B cell (primary cell): ENCODE measurements at regions not wholly inside any gene's neighbourhood (a gene's known extent, or its start where the extent isn't known, plus 50 kb on each side); places are given as distances from the start of the nearest gene placed in this dataset.

Experiments
- ATAC-seq: fragments of 200-7000 bp; cut with Tn5 transposase; one replicate; pipeline ENCODE4 v1.10.0; 2021; ENCODE audit warnings: low read depth, mild to moderate bottlenecking, moderate number of reproducible peaks, moderate library complexity
- CTCF ChIA-PET: fragments of 350-600 bp; sonication (Branson Sonifier 250); formaldehyde crosslinking; loops from one replicate; lab custom pipeline; 2021; ENCODE audit warnings: antibody characterized with exemption, inconsistent platforms; lab: Charles Lee
- POLR2A ChIA-PET: fragments of 350-600 bp; sonication (Branson Sonifier 250); formaldehyde crosslinking; loops from one replicate; lab custom pipeline; 2021; ENCODE audit warnings: antibody characterized with exemption; lab: Charles Lee
- DNase-seq: peaks from one replicate; pipeline ENCODE4 v3.0.0; 2013
- H2AFZ ChIP-seq: 2 replicates; pipeline ENCODE4 v1.6.1; 2012; ENCODE audit warnings: mild to moderate bottlenecking, low read depth, low read length; ENCODE audit not compliant: insufficient read depth, poor library complexity, severe bottlenecking
- H3K27ac ChIP-seq, 2 donors: 1 replicate in 1 of 2; 2 replicates in 1 of 2; pipeline ENCODE4 v1.5.1; 2012 to 2013; ENCODE audit warnings: low read length in 2 of 2, mild to moderate bottlenecking in 2 of 2, moderate library complexity in 1 of 2
- H3K27me3 ChIP-seq, 4 experiments: fragments of 200-600 bp in 1 of 4; sonication (generic) in 1 of 4; replicated peaks in 1 of 4; 1 replicate in 2 of 4; 2 replicates in 2 of 4; pipeline versions ENCODE4 v1.6.1 to v1.7.0; 2013 to 2016; ENCODE audit warnings: low read length in 3 of 4, mild to moderate bottlenecking in 2 of 4, mixed read lengths in 1 of 4, moderate library complexity in 1 of 4; ENCODE audit not compliant: insufficient read depth in 4 of 4, control insufficient read depth in 3 of 4; ENCODE audit errors: control extremely low read depth in 1 of 4
- H3K36me3 ChIP-seq, 2 experiments: replicated peaks in 1 of 2; 1 replicate in 1 of 2; 2 replicates in 1 of 2; pipeline versions ENCODE4 v1.6.1 to v1.7.1; 2013; ENCODE audit warnings: low read length in 1 of 2; ENCODE audit not compliant: insufficient read depth in 2 of 2, control insufficient read depth in 1 of 2; ENCODE audit errors: control extremely low read depth in 1 of 2, extremely low read depth in 1 of 2
- H3K4me1 ChIP-seq, 2 donors: fragments of 200-600 bp in 1 of 2; sonication (generic) in 1 of 2; 1 replicate in 1 of 2; 2 replicates in 1 of 2; pipeline versions ENCODE4 v1.5.1 to v1.6.1; 2013 to 2017; ENCODE audit warnings: low read length in 2 of 2; ENCODE audit not compliant: control insufficient read depth in 2 of 2, insufficient read depth in 2 of 2
- H3K4me2 ChIP-seq: replicated peaks from 2 replicates; pipeline ENCODE3; 2012; ENCODE audit warnings: mild to moderate bottlenecking, low read depth, low read length; ENCODE audit not compliant: poor library complexity, severe bottlenecking
- H3K4me3 ChIP-seq, 5 experiments: fragments of 200-600 bp in 1 of 5; sonication (generic) in 1 of 5; 1 replicate in 3 of 5; 2 replicates in 2 of 5; pipeline versions ENCODE4 v1.5.1 to v1.7.0; 2011 to 2016; ENCODE audit warnings: low read length in 4 of 5, mild to moderate bottlenecking in 4 of 5, low read depth in 2 of 5, control low read depth in 1 of 5, moderate library complexity in 1 of 5; ENCODE audit not compliant: insufficient read depth in 1 of 5; ENCODE audit errors: control extremely low read depth in 1 of 5, extremely low read depth in 1 of 5
- H3K79me2 ChIP-seq: fragments of 200-600 bp; sonication (generic); one replicate; pipeline ENCODE4 v1.6.0; 2016; ENCODE audit warnings: low read length; ENCODE audit not compliant: control insufficient read depth, insufficient read depth
- H3K9ac ChIP-seq: fragments of 200-600 bp; sonication (generic); 2 replicates; pipeline ENCODE4 v1.6.1; 2017; ENCODE audit warnings: mild to moderate bottlenecking, low read length, moderate library complexity
- H3K9me3 ChIP-seq, 3 donors: one replicate each; pipeline versions ENCODE4 v1.6.1 to v1.7.1; 2013; ENCODE audit warnings: low read length in 2 of 3; ENCODE audit not compliant: control insufficient read depth in 2 of 3, insufficient read depth in 1 of 3; ENCODE audit errors: control extremely low read depth in 1 of 3
- H4K20me1 ChIP-seq: 2 replicates; pipeline ENCODE4 v1.6.0; 2012; ENCODE audit warnings: mild to moderate bottlenecking, low read length; ENCODE audit not compliant: insufficient read depth, control insufficient read depth, poor library complexity, severe bottlenecking
- H3K27ac Mint-ChIP-seq: one replicate; pipeline ENCODE4 v1.8.0; 2021; ENCODE audit warnings: mixed read lengths
- H3K27me3 Mint-ChIP-seq: one replicate; pipeline ENCODE4 v1.8.0; 2021; ENCODE audit warnings: mixed read lengths
- H3K4me1 Mint-ChIP-seq: one replicate; pipeline ENCODE4 v1.8.0; 2021; ENCODE audit warnings: mixed read lengths
- H3K4me3 Mint-ChIP-seq: one replicate; pipeline ENCODE4 v1.8.0; 2021; ENCODE audit warnings: mixed read lengths
- H3K9me3 Mint-ChIP-seq: one replicate; pipeline ENCODE4 v1.8.0; 2022; ENCODE audit warnings: mixed read lengths; ENCODE audit not compliant: insufficient read depth
- CTCF ChIP-seq: fragments of 200-600 bp; IDR thresholded peaks from one replicate; pipeline ENCODE4 v1.8.0; 2022; ENCODE audit warnings: antibody characterized with exemption, mild to moderate bottlenecking
- EZH2 ChIP-seq: IDR thresholded peaks from 2 replicates; pipeline ENCODE4 v1.6.1; 2012; ENCODE audit warnings: borderline replicate concordance, low read depth, mild to moderate bottlenecking, moderate library complexity, low read length; ENCODE audit not compliant: insufficient read depth, poor library complexity, severe bottlenecking
- WGBS: methylation state at CpG from one replicate; pipeline ENCODE4 v1.1.5; 2013; ENCODE audit warnings: missing lambda C conversion rate; ENCODE audit not compliant: insufficient coverage; 5-methylcytosine and 5-hydroxymethylcytosine counted together
- intact Hi-C: fragments of 100-400 bp; cut with micrococcal nuclease; formaldehyde crosslinking; loops from one replicate; pipeline ENCODE4 v1.10.0; 2022

DNA sequence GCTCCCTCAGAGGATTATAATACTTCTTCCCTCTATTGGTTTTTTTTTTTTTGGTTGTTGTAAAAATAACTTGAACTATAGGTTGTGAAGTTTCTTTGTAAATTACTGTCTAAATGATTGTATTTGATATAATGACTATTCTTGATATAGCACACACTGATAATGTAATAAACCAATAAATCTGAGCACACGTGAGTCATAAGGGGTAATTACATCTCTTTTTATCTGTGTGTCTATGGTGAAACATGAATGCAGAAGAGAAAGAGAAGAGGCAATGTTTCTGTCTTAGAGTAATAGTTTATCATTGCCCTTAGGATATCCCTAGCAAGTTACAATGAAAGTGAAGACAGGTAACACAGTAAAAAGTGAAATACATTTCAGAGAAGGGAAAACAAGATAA, 64.1 kb upstream of the RAPGEF4 start:
- H3K27me3 ChIP-seq = no peaks in the 10 kb centered on the region
- no peaks in the 10 kb centered on the region for H4K20me1 ChIP-seq
- Mint-ChIP-seq H3K4me1 (no peaks in the 10 kb centered on the region), H3K9me3 (peaks cover 2% of the 10 kb centered on the region), H3K27ac (no peak overlapping the region), H3K4me3 (no peak overlapping the region), H3K27me3 (peaks cover 10% of the 10 kb centered on the region)
- H3K36me3 ChIP-seq = no peaks in the 10 kb centered on the region
- H2AFZ ChIP-seq = no peak overlapping the region
- no peak for ATAC-seq
- no peak overlapping the region for H3K9ac ChIP-seq
- no peak overlapping the region for H3K4me2 ChIP-seq
- H3K4me1 ChIP-seq = no peaks in the 10 kb centered on the region
- ChIA-PET POLR2A (no interaction called here), CTCF (no interaction called here)
- peaks cover 0 to under 1% (median 0%) of the 10 kb centered on the region in 3 donors for H3K9me3 ChIP-seq
- intact Hi-C loops = no loop called here
- H3K27ac ChIP-seq = no peak overlapping the region
- TF ChIP-seq EZH2 (no peak), CTCF (no peak)
- no peak overlapping the region for H3K4me3 ChIP-seq
- H3K79me2 ChIP-seq = no peaks in the 10 kb centered on the region
- DNase-seq = no peak
- WGBS = no CpG with 5 or more reads among the region's 1 CpG

- no peaks in the 10 kb centered on the region for H3K9me3 Mint-ChIP-seq
- TF ChIP-seq CTCF (no peak), EZH2 (no peak)
- H3K4me1 ChIP-seq = no peaks in the 10 kb centered on the region
- no peak overlapping the region for H2AFZ ChIP-seq
- ChIA-PET POLR2A (no interaction called here), CTCF (no interaction called here)
- WGBS = 80% methylated on average over 1 of the region's 1 CpG
- no peak overlapping the region for H3K4me3 ChIP-seq
- no peak overlapping the region for H3K27ac ChIP-seq
- H4K20me1 ChIP-seq = no peaks in the 10 kb centered on the region
- no peaks in the 10 kb centered on the region for H3K36me3 ChIP-seq
- ATAC-seq (no peak), DNase-seq (no peak)
- H3K27me3 Mint-ChIP-seq = peaks cover 10% of the 10 kb centered on the region
- no peaks in the 10 kb centered on the region for H3K9me3 ChIP-seq
- intact Hi-C loops = no loop called here
- H3K27me3 ChIP-seq = no peaks in the 10 kb centered on the region
- H3K9ac ChIP-seq = no peak overlapping the region
- no peak overlapping the region for H3K27ac Mint-ChIP-seq
- no peak overlapping the region for H3K4me3 Mint-ChIP-seq
- H3K4me2 ChIP-seq = no peak overlapping the region
- H3K4me1 Mint-ChIP-seq = no peaks in the 10 kb centered on the region
- H3K79me2 ChIP-seq = no peaks in the 10 kb centered on the region
These were observed 63.5 kb upstream of the RAPGEF4 start for GRCh38 chr2:172672114-172672513.
